Keratinocyte (primary cell): ENCODE measurements at regions not wholly inside any gene's neighbourhood (a gene's known extent, or its start where the extent isn't known, plus 50 kb on each side); places are given as distances from the start of the nearest gene placed in this dataset.

Source experiments
- DNase-seq: peaks from one replicate; pipeline ENCODE4 v3.0.0-alpha.2; 2011; ENCODE audit warnings: low read depth, missing footprints, low spot score
- FAIRE-seq: peaks from 2 replicates; lab custom pipeline; 2011; peaks lifted over from hg19 to GRCh38; lab: Jason Lieb, UNC
- H2AFZ ChIP-seq: 2 replicates; pipeline ENCODE4 v1.6.0; 2012; ENCODE audit warnings: low read length, control low read depth, inconsistent platforms; ENCODE audit not compliant: control insufficient read depth
- H3K27ac ChIP-seq: 2 replicates; pipeline ENCODE4 v1.5.1; 2011; ENCODE audit warnings: low read length; ENCODE audit not compliant: control insufficient read depth, insufficient read depth
- H3K27me3 ChIP-seq: 3 replicates; pipeline ENCODE4 v1.6.0; 2011; ENCODE audit warnings: low read length; ENCODE audit not compliant: control insufficient read depth, insufficient read depth; ENCODE audit errors: extremely low read depth
- H3K36me3 ChIP-seq, 2 experiments: 2 replicates in 1 of 2; 3 replicates in 1 of 2; pipeline ENCODE4 v1.5.1; 2011; ENCODE audit warnings: low read length in 2 of 2, mild to moderate bottlenecking in 1 of 2; ENCODE audit not compliant: control insufficient read depth in 2 of 2, insufficient read depth in 2 of 2; ENCODE audit errors: extremely low read depth in 1 of 2
- H3K4me1 ChIP-seq: 3 replicates; pipeline ENCODE4 v1.5.1; 2011; ENCODE audit warnings: low read length; ENCODE audit not compliant: control insufficient read depth, insufficient read depth; ENCODE audit errors: extremely low read depth
- H3K4me2 ChIP-seq: 3 replicates; pipeline ENCODE4 v1.6.0; 2011; ENCODE audit warnings: low read depth, low read length; ENCODE audit not compliant: control insufficient read depth, insufficient read depth; ENCODE audit errors: extremely low read depth
- H3K4me3 ChIP-seq, 3 experiments: fragments of 200-600 bp in 1 of 3; sonication (generic) in 1 of 3; 2 replicates in 2 of 3; 3 replicates in 1 of 3; pipeline ENCODE4 v1.5.1; 2011 to 2016; ENCODE audit warnings: low read length in 3 of 3, mild to moderate bottlenecking in 3 of 3, control low read depth in 2 of 3, inconsistent platforms in 1 of 3, low read depth in 1 of 3, mixed read lengths in 1 of 3, mixed run types in 1 of 3, moderate library complexity in 1 of 3; ENCODE audit not compliant: control insufficient read depth in 2 of 3, insufficient read depth in 2 of 3; ENCODE audit errors: extremely low read depth in 1 of 3
- H3K79me2 ChIP-seq: 2 replicates; pipeline ENCODE4 v1.6.0; 2012; ENCODE audit warnings: low read length; ENCODE audit not compliant: control insufficient read depth, insufficient read depth
- H3K9ac ChIP-seq: 3 replicates; pipeline ENCODE4 v1.6.0; 2011; ENCODE audit warnings: low read length; ENCODE audit not compliant: control insufficient read depth, insufficient read depth; ENCODE audit errors: extremely low read depth
- H3K9me1 ChIP-seq: 3 replicates; pipeline ENCODE4 v1.6.0; 2011; ENCODE audit warnings: low read length; ENCODE audit not compliant: control insufficient read depth, insufficient read depth; ENCODE audit errors: extremely low read depth
- H3K9me3 ChIP-seq: 2 replicates; pipeline ENCODE4 v1.5.1; 2012; ENCODE audit warnings: low read depth, low read length; ENCODE audit not compliant: control insufficient read depth
- H4K20me1 ChIP-seq: 3 replicates; pipeline ENCODE4 v1.6.0; 2011; ENCODE audit warnings: low read length; ENCODE audit not compliant: control insufficient read depth, insufficient read depth; ENCODE audit errors: extremely low read depth
- CTCF ChIP-seq, 3 experiments: IDR thresholded peaks in 1 of 3; conservative IDR thresholded peaks in 1 of 3; optimal IDR thresholded peaks in 1 of 3; 2 replicates in 2 of 3; 3 replicates in 1 of 3; pipeline versions ENCODE3 to v1.5.1; 2011; ENCODE audit warnings: low read length in 3 of 3, mild to moderate bottlenecking in 3 of 3, moderate library complexity in 2 of 3, control low read depth in 1 of 3, inconsistent platforms in 1 of 3; ENCODE audit not compliant: insufficient read depth in 2 of 3; ENCODE audit errors: extremely low read depth in 1 of 3
- EZH2 ChIP-seq: IDR thresholded peaks from one replicate; pipeline ENCODE4 v1.6.1; 2012; ENCODE audit warnings: inconsistent platforms, mild to moderate bottlenecking, low read length, moderate library complexity
- dilution Hi-C: fragments of 300-500 bp; cut with MboI; formaldehyde crosslinking; loops from one replicate; pipeline ENCODE4 v1.7.0; 2020; ENCODE audit warnings: low sequenced_read_pairs; ENCODE audit not compliant: extremely low pct_ligation_motif_present

- H3K27ac ChIP-seq = no peak overlapping the region
- no peaks in the 10 kb centered on the region for H3K27me3 ChIP-seq
- FAIRE-seq = no peak
- H3K4me3 ChIP-seq = no peak overlapping the region
- no peaks in the 10 kb centered on the region for H3K79me2 ChIP-seq
- dilution Hi-C loops = no loop called here
- H3K4me1 ChIP-seq = peaks cover 6% of the 10 kb centered on the region
- H2AFZ ChIP-seq = no peak overlapping the region
- H3K4me2 ChIP-seq = peak overlapping the region; percentile 3
- H3K9me1 ChIP-seq = no peaks in the 10 kb centered on the region
- DNase-seq = no peak
- H3K9me3 ChIP-seq = no peaks in the 10 kb centered on the region
- TF ChIP-seq EZH2 = no peak
- TF ChIP-seq CTCF (optimal IDR thresholded peaks at IDR 0.05 in 1 of 3, IDR thresholded peaks at IDR 0.05 in 1 of 3, conservative IDR thresholded peaks at IDR 0.05 in 1 of 3; ENCODE audit: extremely low read depth in 1 of 3, insufficient read depth in 2 of 3, low read length in 3 of 3) = no peak
- H3K9ac ChIP-seq = no peak overlapping the region
- H4K20me1 ChIP-seq = no peaks in the 10 kb centered on the region
- no peaks in the 10 kb centered on the region for H3K36me3 ChIP-seq
These were observed 304.2 kb downstream of the TFAP2C start for GRCh38 chr20:56933331-56933698.

GRCh38 chr20:56934888-56935287 lies 305.8 kb downstream of the TFAP2C start:
- no peak for DNase-seq
- H2AFZ ChIP-seq = no peak overlapping the region
- H3K9me3 ChIP-seq = no peaks in the 10 kb centered on the region
- no peaks in the 10 kb centered on the region for H4K20me1 ChIP-seq
- no peaks in the 10 kb centered on the region for H3K36me3 ChIP-seq
- H3K27ac ChIP-seq = no peak overlapping the region
- no peak overlapping the region for H3K4me3 ChIP-seq
- peaks cover 6% of the 10 kb centered on the region for H3K4me1 ChIP-seq
- dilution Hi-C loops = no loop called here
- no peak for FAIRE-seq
- no peaks in the 10 kb centered on the region for H3K27me3 ChIP-seq
- no peak overlapping the region for H3K4me2 ChIP-seq
- H3K9me1 ChIP-seq = no peaks in the 10 kb centered on the region
- H3K9ac ChIP-seq = no peak overlapping the region
- H3K79me2 ChIP-seq = no peaks in the 10 kb centered on the region
- TF ChIP-seq CTCF (optimal IDR thresholded peaks at IDR 0.05 in 1 of 3, IDR thresholded peaks at IDR 0.05 in 1 of 3, conservative IDR thresholded peaks at IDR 0.05 in 1 of 3; ENCODE audit: extremely low read depth in 1 of 3, insufficient read depth in 2 of 3, low read length in 3 of 3) = no peak
- TF ChIP-seq EZH2 = no peak
